HUES64 (cell line): ENCODE measurements at regions not wholly inside any gene's neighbourhood (a gene's known extent, or its start where the extent isn't known, plus 50 kb on each side); places are given as distances from the start of the nearest gene placed in this dataset.
"Not testable (repeated sequence)": the region's sequence is repeated elsewhere in the genome, so short reads cannot be mapped to it uniquely, and the experiment has no call there.

Source experiments
- H3K27ac ChIP-seq: 2 replicates; pipeline ENCODE4 v1.7.0; 2013; ENCODE audit warnings: low read depth, low read length, inconsistent platforms
- H3K27me3 ChIP-seq: 2 replicates; pipeline ENCODE4 v1.6.1; 2013; ENCODE audit warnings: mild to moderate bottlenecking, low read length; ENCODE audit not compliant: insufficient read depth
- H3K36me3 ChIP-seq: 2 replicates; pipeline ENCODE4 v1.6.1; 2013; ENCODE audit warnings: mild to moderate bottlenecking, low read length; ENCODE audit not compliant: insufficient read depth
- H3K4me1 ChIP-seq: 2 replicates; pipeline ENCODE4 v1.6.1; 2013; ENCODE audit warnings: mild to moderate bottlenecking, low read length, moderate library complexity; ENCODE audit not compliant: insufficient read depth
- H3K4me3 ChIP-seq: 2 replicates; pipeline ENCODE4 v1.5.1; 2013; ENCODE audit warnings: mild to moderate bottlenecking, low read length, moderate library complexity
- H3K9ac ChIP-seq: 2 replicates; pipeline ENCODE4 v1.6.1; 2013; ENCODE audit warnings: mild to moderate bottlenecking, low read depth, low read length
- H3K9me3 ChIP-seq: 2 replicates; pipeline ENCODE4 v1.6.1; 2013; ENCODE audit warnings: low read depth, low read length; ENCODE audit not compliant: insufficient read depth
- WGBS: fragments of 150-250, 120-280 bp; methylation state at CpG from one replicate; pipeline ENCODE4 v1.1.7; 2013; ENCODE audit warnings: missing lambda C conversion rate; 5-methylcytosine and 5-hydroxymethylcytosine counted together

DNA sequence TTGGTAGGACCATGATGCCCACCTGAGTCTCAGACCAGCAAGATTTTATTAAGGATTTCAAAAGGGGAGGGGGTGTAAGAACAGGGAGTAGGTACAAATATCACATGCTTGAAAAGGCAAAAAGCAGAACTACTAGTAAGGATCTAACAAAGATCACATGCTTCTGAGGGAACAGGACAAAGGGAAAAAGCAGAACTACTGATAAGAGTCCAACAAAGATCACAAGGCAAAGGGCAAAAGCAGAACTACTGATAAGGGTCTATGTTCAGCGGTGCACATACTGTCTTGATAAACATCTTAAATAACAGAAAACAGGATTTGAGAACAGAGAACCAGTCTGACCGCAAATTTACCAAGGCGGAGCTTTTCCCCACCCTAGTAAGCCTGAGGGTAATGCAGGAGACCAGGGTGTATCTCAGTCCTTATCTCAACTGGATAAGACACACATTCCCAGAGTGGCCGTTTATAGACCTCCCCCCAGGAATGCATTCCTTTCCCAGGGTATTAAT is 573.0 kb upstream of the CPXCR1 start:
- 90% methylated on average over 2 of the region's 4 CpGs for WGBS
- not testable (repeated sequence) for H3K36me3 ChIP-seq, H3K4me3 ChIP-seq, H3K9ac ChIP-seq, H3K9me3 ChIP-seq, H3K27ac ChIP-seq, H3K4me1 ChIP-seq, H3K27me3 ChIP-seq

DNA sequence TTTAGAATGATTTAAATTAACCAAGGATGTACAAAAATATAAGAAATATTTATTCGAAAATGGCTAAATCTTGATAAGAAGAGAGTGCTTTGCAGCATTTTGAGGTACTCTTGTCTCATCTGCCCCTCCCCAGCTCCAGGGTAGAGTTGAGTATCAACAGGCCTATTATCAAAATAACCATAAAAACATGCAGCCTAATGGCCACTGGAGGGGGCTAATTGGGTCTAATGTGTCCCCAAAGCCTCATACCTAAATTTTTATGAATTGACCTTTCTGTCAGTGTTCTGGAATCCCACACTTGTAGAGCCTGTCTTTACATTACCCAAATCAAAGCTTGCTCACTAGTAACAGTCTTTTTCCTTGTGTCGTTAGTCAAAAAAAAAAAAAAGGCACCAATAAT is 544.9 kb upstream of the CPXCR1 start:
- Histone ChIP-seq H3K9ac (no peak overlapping the region), H3K27me3 (no peaks in the 10 kb centered on the region), H3K4me3 (no peak overlapping the region), H3K36me3 (no peaks in the 10 kb centered on the region), H3K27ac (no peak overlapping the region), H3K4me1 (no peaks in the 10 kb centered on the region), H3K9me3 (no peaks in the 10 kb centered on the region)
- WGBS = 94% methylated on average over 1 of the region's 2 CpGs

DNA sequence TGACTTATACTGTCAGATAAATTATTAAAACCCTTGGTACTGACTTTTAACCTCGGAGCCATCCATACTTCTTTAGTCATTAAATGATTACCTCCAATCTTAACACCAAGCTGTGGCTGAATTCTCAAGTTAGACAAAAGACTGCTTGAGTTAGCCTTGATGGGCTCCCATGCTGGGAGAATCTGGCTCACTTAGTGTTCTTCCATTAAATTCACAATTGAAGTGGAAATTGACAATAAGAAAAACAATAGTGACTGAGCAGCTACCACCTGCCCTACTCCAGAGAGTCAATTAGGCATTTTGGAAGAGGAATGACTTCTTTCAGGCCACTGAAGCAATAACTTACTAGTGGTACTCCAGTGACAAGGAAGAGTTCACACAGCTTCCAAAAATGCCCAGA is 503.0 kb upstream of the CPXCR1 start:
- Histone ChIP-seq H3K27ac (no peak overlapping the region), H3K27me3 (no peaks in the 10 kb centered on the region), H3K9ac (no peak overlapping the region), H3K4me1 (peaks cover 13% of the 10 kb centered on the region), H3K9me3 (no peaks in the 10 kb centered on the region), H3K36me3 (no peaks in the 10 kb centered on the region), H3K4me3 (no peak overlapping the region)
- WGBS = 33% methylated on average over 1 of the region's 1 CpG

GRCh38 chrX:88284844-88285243 is 462.2 kb upstream of the CPXCR1 start:
- no peaks in the 10 kb centered on the region for H3K4me1 ChIP-seq
- no peaks in the 10 kb centered on the region for H3K27me3 ChIP-seq
- H3K36me3 ChIP-seq = no peaks in the 10 kb centered on the region
- H3K9me3 ChIP-seq = no peaks in the 10 kb centered on the region
- WGBS = 100% methylated on average over 1 of the region's 1 CpG
- no peak overlapping the region for H3K9ac ChIP-seq
- no peak overlapping the region for H3K27ac ChIP-seq
- no peak overlapping the region for H3K4me3 ChIP-seq

DNA sequence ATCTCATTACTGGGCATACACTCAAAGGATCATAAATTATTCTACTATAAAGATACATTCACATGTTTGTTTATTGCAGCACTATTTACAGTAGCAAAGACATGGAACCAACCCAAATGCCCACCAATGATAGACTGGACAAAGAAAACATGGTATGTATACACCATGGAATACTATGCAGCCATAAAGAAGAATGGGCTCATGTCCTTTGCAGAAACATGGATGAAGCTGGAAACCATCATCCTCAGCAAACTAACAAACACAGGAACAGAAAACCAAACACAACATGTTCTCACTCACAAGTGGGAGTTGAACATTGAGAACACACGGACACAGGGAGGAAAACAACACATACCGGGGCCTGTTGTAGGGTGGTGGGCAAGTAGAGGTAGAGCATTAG is 433.1 kb upstream of the CPXCR1 start:
- H3K36me3 ChIP-seq, H3K9me3 ChIP-seq, H3K9ac ChIP-seq, H3K27ac ChIP-seq, H3K4me1 ChIP-seq, H3K27me3 ChIP-seq, H3K4me3 ChIP-seq: not testable (repeated sequence)
- no CpG with 5 or more reads among the region's 2 CpGs for WGBS

DNA sequence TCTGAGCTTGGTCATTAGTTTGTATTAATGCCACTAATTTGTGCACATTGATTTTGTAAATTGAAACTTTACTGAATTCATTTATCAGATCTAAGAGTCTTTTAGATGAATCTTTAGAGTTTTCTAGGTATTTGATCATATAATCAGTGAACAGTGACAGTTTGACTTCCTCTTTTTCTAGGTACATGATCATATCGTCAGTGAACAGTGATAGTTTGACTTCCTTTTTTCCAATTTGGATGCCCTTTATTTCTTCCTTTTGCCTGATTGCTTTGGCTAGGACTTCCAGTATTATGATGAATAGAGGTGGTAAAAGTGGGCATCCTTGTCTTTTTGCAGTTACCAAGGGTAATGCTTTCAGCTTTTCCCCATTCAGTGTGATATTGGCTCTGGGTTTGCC is 421.4 kb upstream of the CPXCR1 start:
- 100% methylated on average over 1 of the region's 1 CpG for WGBS
- Histone ChIP-seq H3K27me3 (no peaks in the 10 kb centered on the region), H3K4me1 (no peaks in the 10 kb centered on the region), H3K4me3 (no peak overlapping the region), H3K9ac (no peak overlapping the region), H3K36me3 (no peaks in the 10 kb centered on the region), H3K27ac (no peak overlapping the region), H3K9me3 (no peaks in the 10 kb centered on the region)

GRCh38 chrX:88355252-88355651 is 391.8 kb upstream of the CPXCR1 start:
- no peak overlapping the region for H3K9ac ChIP-seq
- H3K4me1 ChIP-seq = no peaks in the 10 kb centered on the region
- no peaks in the 10 kb centered on the region for H3K9me3 ChIP-seq
- no peak overlapping the region for H3K4me3 ChIP-seq
- WGBS = 0% methylated on average over 1 of the region's 2 CpGs
- no peaks in the 10 kb centered on the region for H3K36me3 ChIP-seq
- H3K27ac ChIP-seq = no peak overlapping the region
- H3K27me3 ChIP-seq = no peaks in the 10 kb centered on the region

GRCh38 chrX:88366314-88366713 is 380.7 kb upstream of the CPXCR1 start:
- peaks cover 10% of the 10 kb centered on the region; the same call in 1 of the 2 replicates for H3K9me3 ChIP-seq
- no peak overlapping the region for H3K27ac ChIP-seq
- no peaks in the 10 kb centered on the region for H3K4me1 ChIP-seq
- H3K4me3 ChIP-seq = no peak overlapping the region
- H3K36me3 ChIP-seq = no peaks in the 10 kb centered on the region
- no peak overlapping the region for H3K9ac ChIP-seq
- no peaks in the 10 kb centered on the region for H3K27me3 ChIP-seq
- WGBS = 97% methylated on average over 1 of the region's 1 CpG

- Histone ChIP-seq H3K4me1 (no peaks in the 10 kb centered on the region), H3K4me3 (no peak overlapping the region), H3K27me3 (no peaks in the 10 kb centered on the region), H3K27ac (no peak overlapping the region), H3K36me3 (no peaks in the 10 kb centered on the region), H3K9ac (no peak overlapping the region), H3K9me3 (no peaks in the 10 kb centered on the region)
These were observed 368.6 kb upstream of the CPXCR1 start for GRCh38 chrX:88378406-88378805.

GRCh38 chrX:88397551-88397950 is 349.5 kb upstream of the CPXCR1 start:
- H3K9me3 ChIP-seq = no peaks in the 10 kb centered on the region
- no peak overlapping the region for H3K27ac ChIP-seq
- no peaks in the 10 kb centered on the region for H3K27me3 ChIP-seq
- peaks cover 13% of the 10 kb centered on the region for H3K4me1 ChIP-seq
- H3K9ac ChIP-seq = no peak overlapping the region
- H3K4me3 ChIP-seq = no peak overlapping the region
- H3K36me3 ChIP-seq = no peaks in the 10 kb centered on the region
- no CpG with 5 or more reads among the region's 2 CpGs for WGBS

DNA sequence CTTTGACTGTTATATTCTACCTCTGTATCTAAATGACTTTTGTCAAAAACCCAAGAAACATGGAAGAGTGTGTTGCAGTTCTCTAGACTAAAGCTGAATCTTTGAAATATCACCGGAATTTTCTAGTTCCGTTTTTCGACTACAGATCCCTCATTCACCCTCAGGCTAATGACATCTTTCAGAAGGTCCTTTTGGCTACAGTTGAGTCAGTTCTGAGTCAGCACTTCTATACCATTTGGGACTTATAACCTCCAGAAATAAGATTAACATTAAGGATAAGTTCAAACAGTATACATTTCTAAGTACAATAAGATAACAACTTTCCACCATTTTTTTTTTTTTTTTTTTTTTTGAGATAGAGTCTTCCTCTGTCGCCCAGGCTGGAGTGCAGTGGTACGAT is 331.0 kb upstream of the CPXCR1 start:
- Histone ChIP-seq H3K27me3 (no peaks in the 10 kb centered on the region), H3K36me3 (no peaks in the 10 kb centered on the region), H3K4me3 (no peak overlapping the region), H3K4me1 (no peaks in the 10 kb centered on the region), H3K27ac (no peak overlapping the region), H3K9ac (no peak overlapping the region), H3K9me3 (no peaks in the 10 kb centered on the region)
- WGBS = 99% methylated on average over 5 of the region's 5 CpGs

- H3K4me1 ChIP-seq = no peaks in the 10 kb centered on the region
- H3K27me3 ChIP-seq = no peaks in the 10 kb centered on the region
- H3K4me3 ChIP-seq = no peak overlapping the region
- WGBS = 89% methylated on average over 1 of the region's 4 CpGs
- H3K9ac ChIP-seq = no peak overlapping the region
- H3K9me3 ChIP-seq = no peaks in the 10 kb centered on the region
- H3K36me3 ChIP-seq = no peaks in the 10 kb centered on the region
- no peak overlapping the region for H3K27ac ChIP-seq
These were observed 330.1 kb upstream of the CPXCR1 start for GRCh38 chrX:88416965-88417364.
